Activated CD4-positive, alpha-beta T cell treated with anti-CD3 and anti-CD28 coated beads, Interleukin-2, Interleukin-6, amounts not matched to agents 100 ng/mL and 50 ng/mL, durations not matched to agents 16 hours and 8 hours (primary cell): ENCODE measurements at regions not wholly inside any gene's neighbourhood (a gene's known extent, or its start where the extent isn't known, plus 50 kb on each side); places are given as distances from the start of the nearest gene placed in this dataset.
A peak's percentile ranks its signal among the peaks of the same experiment; 100 is the strongest.

ENCODE experiments used
- DNase-seq: peaks from one replicate; pipeline ENCODE4 v3.0.0-alpha.2; 2020

DNA sequence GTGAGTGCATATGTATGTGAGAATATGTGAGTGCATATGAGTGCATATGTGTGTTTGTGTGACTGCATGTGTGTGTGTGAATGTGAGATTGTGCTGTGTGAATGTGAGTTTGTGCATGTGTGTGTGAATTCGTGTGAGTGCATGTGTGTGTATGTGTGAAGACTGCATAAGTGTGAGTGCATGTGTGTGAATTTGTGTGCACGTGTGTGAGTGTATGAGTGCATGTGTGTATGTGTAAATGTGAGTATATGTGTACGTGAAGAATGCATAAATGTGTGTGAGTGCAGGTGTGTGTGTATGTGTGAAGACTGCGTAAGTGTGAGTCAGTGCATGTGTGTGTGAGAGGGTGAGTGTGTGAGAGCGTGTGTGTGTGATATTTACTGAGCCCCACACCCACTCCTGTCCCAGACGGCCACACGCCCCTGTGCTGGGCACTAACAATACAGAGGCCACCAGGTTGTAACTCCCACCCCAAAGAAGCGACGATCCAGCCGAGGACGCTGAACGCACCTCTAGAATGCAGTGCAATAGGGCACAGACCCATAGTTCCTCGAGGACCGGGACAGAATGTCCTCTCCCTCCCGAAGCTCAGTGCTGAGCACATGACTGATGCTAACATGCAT, 97.8 kb downstream of the C16orf95 start:
- no peak for DNase-seq

DNA sequence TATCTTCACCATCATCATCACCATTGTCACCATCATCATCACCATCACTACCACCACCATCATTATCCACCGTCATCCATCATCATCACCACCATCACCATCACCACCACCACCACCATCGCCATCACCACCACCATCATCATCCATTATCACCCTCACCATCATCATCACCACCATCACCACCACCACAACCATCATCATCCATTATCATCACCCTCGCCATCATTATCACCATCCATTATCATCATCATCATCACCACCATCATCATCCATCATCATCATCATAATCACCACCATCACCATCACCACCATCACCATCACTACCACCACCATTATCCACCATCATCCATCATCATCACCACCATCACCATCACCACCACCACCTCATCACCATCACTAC, 95.6 kb downstream of the C16orf95 start:
- no peak for DNase-seq

DNA sequence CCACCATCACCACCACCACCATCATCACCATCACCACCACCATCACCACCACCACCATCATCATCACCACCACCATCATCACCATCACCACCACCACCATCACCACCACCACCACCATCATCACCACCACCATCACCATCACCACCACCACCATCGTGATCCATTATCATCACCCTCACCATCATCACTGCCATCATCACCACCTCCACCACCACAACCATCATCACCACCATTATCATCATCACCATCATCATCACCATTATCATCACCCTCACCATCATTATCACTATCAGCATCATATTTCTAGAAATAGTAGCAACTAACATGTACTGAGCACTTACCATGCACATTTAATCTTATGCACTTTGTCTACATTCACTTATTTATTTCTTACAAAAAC, 94.9 kb downstream of the C16orf95 start:
- no peak for DNase-seq

DNA sequence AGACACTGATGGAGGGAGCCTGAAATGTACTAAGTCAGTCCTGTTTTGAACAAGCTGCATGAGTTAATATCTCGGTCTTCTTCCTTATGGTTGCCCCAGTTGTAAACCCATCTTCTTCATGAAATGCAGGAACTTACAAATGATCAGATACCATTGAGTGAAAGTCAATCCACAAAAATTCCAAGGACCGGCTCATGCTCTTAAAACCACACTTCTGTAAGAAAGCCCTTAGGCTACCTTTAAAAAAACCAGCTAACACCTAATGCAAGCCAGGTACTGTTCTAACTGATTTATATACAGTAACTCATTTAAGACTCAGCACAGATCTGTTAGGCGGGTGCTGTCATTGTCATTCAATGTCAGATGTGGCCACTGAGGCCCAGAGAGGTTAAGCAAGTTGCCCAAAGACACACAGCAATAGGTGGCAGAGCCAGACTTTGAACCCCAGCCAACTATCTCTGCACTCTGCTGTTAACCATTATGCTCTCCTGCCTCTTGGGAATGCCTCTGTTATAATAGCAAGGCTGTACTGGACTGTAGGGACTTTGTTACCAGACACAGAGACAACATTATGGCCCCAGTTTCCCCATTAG, 93.4 kb downstream of the C16orf95 start:
- no peak for DNase-seq

DNA sequence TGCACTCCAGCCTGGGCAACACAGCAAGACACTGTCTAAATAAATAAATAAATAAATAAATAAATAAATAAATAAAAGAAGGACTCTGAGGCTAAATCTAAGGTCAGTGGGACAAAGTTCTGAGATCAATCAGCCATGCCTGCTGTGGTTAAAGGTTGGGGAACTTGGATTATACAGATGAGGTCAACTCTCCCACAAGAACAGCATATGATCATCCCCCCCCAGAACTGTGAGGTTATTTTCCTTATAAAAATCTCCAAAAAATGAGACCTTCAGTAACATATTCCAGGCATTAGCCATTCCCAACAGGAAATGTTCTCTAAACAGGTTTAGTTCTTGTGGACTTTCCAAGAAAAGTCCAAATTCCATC, 90.3 kb downstream of the C16orf95 start:
- DNase-seq, result no peak

DNA sequence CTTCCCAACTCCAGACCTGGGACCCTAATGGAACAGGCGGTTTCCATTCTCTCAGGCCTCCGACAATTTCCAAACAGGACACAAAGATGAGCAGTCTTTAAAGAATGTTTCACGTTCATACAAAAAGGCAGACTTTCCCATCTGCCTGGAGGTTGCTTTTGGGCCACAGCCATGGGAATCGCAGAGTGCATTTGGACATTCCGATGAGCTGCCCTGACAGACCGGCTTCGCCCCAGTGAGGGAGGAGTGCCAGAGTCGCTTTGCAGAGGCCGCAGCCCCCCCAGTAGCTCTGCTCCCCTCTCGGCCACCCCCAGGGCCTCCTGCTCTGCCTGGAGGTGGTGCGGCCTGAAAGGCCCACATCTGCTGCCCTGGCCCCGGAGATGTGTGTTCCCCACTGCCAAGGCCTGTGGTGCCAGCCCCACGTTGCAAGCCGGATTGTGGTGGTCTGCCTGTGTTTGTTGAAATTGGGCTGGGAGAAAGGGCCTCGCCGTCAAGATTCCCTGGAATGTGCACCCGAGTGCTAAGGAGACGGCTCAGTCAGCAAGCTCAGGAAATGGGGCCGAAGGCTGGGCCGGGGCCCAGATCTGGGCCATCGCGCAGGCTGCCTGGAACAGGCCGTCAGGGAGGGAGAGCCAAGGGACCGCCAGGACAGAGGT, 89.8 kb downstream of the C16orf95 start:
- DNase-seq, result no peak

DNA sequence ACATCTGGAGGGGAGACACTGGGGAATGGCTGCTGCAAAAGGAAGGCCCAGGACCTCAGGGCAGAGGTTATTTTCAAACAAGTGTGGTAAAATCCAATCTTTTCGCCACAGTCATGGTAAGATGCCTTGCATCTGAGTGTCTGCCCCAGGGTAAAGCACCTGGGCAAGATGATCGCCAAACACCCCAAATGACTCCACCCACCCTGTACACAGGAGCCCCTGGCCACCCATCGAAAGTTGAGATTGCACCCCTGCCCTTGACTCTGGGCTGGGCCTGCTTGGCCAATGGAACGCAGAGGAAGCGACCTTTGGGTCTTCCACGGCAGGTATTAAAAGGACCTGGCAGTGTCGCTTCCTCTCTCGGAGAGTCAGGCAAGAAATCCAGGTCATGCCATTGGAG, 88.8 kb downstream of the C16orf95 start:
- no peak for DNase-seq

DNA sequence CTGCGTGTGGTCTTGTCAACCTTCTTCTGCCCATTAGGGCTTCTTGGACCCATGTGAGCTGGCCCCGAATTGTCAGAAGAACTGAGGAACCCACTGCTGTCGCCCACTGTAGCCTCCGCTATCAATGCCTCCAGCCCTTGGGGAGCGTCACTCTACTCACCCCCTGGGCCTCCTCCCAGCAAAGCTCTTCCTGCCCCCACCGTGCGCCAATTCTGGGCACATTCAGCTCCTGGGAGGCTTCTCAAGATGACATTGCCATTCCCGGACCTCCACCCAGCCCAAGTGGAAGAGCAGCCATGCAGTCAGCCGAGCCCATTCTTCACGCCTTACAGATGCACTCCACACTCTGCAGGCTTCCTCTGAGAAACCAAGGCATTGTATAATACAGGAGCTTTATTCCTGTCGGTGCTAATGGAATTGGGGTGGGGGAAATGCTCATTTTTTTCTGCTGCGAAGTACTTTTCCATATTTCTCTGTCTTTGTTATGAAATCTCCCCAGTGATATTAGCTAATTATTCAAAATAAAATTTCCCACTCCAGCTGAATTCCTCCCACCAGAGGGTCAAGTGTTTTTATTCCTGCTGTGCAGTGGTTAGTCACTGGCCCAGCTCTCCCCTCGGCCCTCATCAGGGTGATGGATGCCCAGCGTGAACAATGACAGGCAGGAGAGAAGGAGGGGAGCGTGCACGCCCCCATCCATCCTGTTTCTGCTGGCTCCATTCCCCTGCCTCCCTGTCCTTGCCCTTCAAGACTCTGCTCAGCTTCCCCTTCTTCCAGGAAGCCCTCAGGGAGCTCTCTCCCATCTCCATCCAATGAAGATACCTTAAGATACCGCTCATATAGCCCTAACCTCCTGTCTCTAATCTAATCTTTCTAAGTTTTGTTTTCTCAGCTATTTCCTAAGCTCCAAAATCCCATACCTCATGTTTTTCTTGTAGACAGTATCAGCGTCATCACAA, 87.7 kb downstream of the C16orf95 start:
- DNase-seq, result no peak

DNA sequence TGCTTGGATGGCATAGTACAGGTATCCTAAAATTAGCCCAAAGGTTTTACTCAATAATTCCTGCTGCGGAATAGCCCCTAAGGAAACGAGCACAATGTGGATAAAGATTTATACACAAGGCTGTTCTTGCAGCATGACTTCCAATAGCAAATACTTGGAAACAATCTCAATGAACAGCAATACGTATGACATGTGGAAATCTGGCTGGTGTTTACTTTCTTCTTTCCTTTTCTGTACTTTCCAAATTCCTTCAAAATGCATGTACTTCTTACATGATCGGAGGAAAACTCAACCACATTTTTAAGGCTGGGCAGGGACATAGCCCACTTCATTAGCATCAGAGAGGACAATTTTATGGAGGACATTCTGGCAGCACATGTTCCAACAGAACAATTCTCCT, 86.6 kb downstream of the C16orf95 start:
- no peak for DNase-seq

DNA sequence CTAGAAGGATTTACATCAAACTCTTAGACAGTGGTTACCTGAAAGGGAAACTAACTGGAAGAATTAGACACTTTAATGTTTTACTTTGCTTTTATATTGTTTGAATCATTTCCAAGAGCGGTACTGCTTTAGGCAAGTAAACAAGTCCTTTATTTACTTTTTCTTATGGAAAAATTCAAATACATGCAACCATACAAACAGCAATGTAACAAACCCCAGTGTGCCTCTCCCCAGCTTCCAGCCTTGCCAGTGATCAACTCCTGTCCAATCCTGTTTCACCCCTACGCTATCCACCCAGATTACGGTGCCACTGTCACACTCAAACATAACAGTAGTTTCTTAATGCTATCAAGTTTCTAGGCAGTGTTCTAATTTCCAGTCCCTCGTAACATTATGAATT, 85.9 kb downstream of the C16orf95 start:
- DNase-seq, result no peak

DNA sequence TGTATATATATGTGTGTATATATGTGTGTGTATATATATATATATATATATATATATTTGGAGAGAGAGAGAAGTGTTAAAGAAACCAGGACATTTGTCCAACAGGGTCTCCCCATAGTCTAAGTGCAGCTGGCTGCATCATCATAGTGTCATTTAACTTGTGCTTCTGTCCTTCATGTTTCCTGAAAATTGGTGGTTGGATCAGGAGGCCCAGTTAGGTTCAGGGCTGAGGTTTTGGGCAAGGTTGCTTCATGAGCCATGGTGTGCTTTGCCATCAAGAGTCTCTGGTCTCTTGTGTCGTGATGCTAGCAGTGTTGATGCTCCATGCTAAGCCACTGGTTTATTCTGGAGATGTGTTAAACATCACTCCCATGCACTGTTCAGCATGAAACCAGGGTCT, 85.3 kb downstream of the C16orf95 start:
- no peak for DNase-seq

DNA sequence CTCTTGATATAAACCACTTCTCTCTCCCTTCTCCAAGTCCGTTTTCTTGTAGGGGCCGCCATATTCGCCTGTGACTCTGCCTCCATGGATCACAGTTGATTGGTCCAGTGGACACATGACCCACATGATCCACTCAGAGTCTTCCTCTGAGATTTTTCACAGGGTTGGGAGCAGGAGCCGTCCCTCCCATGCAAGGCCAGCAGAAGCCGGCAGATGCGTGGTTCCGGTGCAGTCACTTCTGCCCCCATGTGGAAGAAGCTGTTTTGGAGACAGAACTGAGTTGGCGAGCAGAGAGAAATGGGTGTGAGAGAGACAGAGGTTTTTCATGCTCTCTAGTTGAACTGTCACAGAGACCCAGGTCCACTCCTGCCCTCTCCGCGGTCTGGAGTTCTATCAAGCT, 83.3 kb downstream of the C16orf95 start:
- peak; percentile 17 for DNase-seq

DNA sequence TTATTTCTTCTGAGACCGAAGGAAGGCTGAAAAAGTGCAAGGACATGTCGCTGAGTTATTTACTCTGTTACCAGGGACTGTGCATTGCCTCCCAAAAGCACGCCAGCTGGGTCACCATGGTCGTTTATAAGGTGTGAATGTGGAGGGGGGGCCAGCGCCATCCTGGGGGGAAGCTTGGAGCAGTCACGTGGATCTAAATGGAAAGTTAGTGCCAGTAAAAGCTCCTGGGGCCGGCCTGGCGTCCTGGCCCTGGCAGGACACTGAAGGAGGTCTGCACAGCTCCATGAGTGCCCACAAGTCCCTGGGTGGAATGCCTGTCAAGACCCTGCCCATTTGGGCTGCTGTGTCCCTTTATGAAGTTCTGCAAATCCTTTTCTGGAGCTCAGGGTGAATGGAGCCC, 82.6 kb downstream of the C16orf95 start:
- DNase-seq, result no peak

DNA sequence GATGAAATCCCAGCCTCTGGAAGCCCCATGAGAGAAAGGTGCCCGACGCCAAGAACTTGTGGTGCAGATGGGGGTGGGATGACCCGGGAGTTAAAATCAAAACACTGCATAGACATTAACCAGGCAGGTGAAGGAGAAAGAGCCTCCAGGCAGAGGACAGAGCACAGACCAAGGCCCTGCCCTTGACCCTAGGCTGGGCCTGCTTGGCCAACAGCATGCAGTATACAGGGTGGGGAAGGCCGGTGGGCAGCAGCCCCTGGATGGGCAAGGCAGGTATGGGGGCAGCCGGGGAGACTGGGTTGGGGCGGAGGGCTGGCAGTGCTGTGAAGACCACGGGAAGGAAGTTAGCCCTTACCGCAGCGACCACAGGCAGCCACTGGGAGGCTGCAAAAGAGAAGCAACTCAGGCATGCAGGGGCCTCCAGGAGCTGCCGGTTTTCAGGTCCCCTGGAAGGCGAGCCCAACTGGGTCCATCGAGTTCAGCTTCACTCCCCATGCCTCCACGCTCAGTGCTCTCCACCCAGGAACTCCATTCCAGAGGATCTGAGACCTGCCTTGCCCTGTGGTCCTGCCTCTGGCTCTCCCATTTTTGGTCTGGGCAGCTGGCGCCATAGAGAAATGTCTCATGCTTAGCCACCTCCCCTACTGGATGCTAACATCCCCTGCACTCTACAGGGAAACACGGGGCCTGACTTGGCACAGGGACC, 81.2 kb downstream of the C16orf95 start:
- peak; percentile 55 for DNase-seq

DNA sequence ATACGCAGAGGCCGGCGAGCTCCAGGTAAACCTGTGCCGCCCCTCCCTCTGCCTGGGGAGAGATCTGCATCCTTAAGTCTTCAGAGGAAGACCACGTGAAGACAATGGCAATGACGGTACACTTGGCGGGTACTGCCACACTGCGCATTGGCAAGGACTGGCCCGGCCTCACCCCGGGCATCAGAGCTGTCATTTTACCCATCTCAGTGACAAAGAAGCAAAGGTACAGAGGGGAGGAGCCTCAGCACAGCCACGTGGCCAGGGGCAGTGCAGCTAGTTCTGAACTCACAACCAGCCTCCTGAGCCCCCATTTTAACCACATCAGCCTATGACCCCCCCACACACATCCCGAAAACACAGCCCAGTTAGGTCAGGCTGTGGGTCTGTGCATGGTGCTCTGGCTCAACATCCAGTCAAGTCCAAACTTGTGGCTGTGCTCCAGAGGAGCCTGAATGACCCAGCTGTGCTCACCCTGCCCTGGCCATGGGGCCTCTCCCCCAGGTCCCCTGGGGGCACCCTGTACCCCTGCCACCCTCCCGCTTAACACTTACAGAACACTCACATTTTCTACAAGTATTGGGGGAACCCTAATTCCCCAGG, 80.6 kb downstream of the C16orf95 start:
- peak; percentile 45 for DNase-seq

DNA sequence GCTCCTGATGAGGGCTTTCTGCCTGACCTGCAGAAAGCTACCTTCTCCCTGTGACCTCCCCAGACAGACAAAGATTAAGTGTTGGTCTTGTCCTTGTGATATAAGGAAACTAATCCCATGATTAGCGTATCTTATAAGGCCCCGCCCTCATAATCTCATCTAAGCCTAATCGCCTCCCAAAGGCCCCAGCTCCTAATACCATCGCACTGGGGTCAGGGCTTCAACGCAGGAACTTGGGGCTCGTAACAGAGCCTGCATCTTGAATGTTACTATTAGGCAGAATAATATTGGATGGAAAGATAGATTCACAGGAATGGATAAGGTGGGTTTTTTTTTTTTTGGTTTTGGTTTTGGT, 78.9 kb downstream of the C16orf95 start:
- DNase-seq, result no peak

DNA sequence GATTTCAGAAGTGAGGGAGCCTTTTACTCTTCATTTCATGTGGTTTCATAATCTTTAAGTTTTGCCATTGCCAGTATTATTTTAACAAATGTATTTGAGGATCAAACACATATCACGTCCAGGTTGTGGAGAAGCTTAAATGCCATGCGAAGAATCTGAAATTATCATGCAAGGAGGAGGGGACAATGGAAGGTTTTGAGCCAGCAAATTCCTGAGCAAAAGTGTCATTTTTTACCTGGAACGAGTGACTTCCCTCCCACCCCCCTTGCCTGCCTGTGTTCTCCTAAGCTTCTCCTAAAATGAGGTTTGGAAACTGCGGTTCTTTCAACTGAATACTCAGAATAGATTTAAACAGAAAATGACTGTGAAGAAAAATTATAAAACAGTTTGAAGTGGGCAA, 77.6 kb downstream of the C16orf95 start:
- DNase-seq, result no peak

DNA sequence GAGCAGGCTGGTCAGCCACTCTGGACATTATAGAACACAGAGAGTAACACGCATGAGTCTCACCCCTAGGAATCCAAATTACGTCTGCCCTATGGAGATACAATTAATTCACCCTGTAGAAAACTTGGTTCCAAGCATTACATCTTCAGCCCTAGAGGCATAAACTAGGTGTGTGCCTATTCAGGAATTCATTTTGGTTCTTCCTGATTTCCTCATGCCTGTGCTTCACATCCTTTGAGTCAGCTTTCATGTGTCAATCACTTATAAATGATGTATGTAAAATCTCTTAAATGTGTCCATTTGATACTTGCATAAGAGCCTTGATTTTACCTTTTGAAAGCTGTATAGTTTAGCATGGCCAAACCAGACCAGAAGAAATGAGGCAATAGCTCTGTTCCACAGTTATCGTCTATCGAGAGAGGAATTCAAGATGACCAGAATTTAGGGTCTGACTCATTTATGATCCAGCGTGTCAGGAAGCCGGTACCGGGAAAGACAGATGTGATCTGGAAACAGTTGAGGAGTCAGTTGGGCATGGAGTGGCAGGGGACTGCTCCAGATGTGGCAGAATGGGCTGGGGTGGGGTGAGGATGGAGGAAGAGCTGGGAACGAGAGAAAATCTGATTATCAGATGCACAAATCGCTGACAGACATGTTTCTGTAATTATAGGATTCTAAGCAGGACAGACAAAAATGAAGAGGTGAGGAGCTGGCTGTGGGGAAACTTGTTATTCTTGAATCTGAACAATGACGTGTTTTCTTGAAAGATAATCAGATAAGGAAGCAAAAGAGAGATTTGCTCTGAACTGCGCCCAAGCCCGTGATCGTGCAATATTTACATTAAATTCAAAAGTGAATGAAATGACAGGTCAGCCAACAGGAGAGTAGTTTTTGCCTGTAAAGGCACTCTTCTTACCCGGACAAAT, 76.7 kb downstream of the C16orf95 start:
- DNase-seq, result peak; percentile 41

DNA sequence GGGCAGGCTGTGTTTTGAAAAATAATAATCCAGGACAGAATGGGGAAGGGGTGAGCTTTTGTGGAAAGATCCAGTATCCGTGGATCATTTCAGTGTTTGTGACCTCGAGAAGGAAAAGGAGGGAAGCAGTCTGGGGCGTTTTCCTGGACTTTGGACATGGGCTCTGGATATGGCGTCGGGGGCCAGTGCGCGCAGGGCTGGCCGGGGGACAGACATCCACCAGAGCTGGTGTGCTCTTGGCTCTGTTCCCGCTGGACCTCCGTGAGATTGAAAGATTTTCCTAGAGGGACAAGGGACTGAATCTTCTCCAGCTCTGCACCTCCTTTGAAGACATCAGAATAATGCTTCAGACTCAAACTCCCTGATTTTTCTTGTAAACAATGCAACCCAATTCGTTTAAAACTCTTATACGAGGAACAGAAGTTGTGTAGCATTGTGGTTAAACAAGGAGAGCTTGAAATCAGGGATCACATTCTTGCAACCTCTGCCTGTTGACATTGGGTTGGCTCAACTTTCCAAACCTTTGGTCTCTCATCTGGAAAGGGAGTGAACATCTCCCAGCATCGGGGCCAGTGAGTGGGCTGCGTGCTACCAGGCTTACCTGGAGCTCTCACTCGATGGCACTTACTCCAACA, 75.9 kb downstream of the C16orf95 start:
- DNase-seq, result no peak

DNA sequence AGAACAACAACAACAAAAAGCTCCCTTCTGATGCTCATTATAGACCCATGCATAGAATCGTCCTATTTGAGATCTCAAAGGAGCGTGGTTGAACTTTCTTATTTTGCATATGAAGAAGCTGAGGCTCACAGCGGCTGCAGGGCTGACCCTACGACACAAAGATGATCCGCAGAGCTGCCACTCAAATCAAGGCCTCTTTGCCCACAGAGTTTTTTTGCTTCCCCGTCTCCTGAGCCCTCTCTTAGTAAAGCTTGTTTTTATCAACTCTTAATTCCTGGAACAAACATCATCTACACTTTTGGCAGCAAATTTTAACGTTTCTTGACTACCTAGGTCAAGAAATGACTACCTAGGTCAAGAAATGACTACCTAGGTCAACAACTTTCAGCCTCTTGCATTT, 73.7 kb downstream of the C16orf95 start:
- DNase-seq, result peak; percentile 71

DNA sequence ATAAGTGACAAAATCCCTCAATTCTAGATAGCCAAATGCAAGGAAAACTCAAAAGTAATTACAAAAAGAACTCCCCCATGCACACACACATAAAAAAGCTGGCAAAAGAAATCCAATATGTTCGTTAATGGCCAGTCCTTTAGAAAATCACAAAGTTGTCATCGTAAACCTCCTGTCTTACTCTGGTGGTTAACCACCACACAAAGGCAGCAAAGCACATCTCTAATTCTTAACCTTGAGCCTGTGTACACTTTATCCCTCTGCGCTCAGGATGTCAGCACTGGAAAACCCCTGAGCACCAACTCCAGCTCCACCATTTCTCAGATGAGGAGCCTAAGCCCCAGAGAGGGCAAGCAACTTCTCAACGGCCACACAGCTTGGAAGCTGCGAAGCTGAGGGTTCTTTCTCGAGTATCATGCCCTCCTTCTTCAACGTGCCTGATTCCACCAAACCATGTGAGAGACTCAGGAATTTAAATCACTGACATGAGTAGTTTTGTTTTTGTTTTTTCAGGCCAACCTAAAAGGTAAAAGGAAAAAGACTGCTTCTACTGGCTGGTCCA, 72.5 kb downstream of the C16orf95 start:
- DNase-seq, result peak; percentile 15
